Medulla oblongata (tissue), 1 donor: ENCODE measurements at regions not wholly inside any gene's neighbourhood (a gene's known extent, or its start where the extent isn't known, plus 50 kb on each side); places are given as distances from the start of the nearest gene placed in this dataset.

Source experiments
- DNase-seq: peaks from one replicate; pipeline ENCODE4 v3.0.0-alpha.2; 2015; ENCODE audit errors: extremely low spot score

GRCh38 chr18:51399491-51400122 lies 202.1 kb upstream of the MEX3C start:
- DNase-seq = peak; percentile 46

DNA sequence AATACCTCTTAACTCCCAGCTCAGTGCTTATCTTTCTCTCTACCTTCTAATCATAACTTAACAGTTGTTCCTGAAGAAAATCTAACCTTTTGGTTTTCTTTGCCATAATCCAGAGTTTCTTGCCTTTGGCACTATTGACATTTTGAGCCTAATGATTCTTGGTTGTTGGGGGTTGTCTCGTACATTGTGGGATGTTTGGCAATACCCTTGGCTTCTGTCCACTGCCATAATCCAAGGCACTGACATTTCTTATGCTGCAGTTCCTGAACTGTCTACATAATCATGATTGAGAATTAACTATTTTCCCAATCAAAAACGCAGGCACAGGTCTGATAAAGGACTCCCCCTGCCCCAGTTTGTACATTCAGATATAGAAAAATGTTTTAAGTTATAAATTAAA lies 203.2 kb upstream of the MEX3C start:
- DNase-seq = no peak

- no peak for DNase-seq
These were observed 204.4 kb upstream of the MEX3C start for GRCh38 chr18:51401912-51402311.

DNA sequence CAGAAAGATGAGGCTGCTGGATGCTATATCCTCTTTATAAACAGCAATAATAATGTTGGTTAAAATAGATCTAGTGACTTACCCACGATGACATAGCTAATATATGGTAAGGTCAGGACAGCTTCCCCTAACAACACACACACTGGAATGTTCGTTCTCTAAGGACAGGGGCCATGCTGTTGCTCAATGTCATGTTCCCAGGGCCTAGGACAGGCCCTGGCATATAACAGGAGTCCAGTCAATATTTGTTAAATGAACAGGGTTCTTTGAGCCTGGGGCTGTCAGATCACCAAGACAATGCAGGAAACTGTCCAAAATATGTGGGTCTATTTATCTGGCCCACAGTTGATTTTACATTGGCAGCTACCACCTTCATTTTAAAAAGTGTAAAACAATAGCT lies 207.1 kb upstream of the MEX3C start:
- DNase-seq = no peak

GRCh38 chr18:51405683-51406477 lies 208.4 kb upstream of the MEX3C start:
- no peak for DNase-seq

GRCh38 chr18:51417643-51418483 lies 220.4 kb upstream of the MEX3C start:
- DNase-seq = no peak

DNA sequence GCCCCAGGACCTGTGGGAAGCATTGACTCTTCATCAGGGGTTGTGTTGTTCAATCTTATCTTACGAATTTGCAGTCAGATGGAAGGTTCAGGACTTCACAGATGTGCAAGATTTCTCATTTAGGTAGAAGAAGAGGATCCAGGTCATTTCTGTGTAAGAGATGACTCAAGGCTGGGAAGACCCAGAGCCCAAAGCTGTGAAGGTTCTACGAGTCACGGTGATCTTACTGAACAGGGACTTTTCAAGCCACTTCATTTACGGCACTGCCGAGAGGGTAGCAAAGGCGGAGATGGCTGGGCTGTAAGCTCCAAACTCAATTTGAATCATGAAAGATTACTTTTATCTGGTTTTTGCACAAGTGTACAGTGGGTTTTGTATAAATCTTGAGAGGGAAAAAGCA lies 228.0 kb upstream of the MEX3C start:
- DNase-seq = no peak

DNA sequence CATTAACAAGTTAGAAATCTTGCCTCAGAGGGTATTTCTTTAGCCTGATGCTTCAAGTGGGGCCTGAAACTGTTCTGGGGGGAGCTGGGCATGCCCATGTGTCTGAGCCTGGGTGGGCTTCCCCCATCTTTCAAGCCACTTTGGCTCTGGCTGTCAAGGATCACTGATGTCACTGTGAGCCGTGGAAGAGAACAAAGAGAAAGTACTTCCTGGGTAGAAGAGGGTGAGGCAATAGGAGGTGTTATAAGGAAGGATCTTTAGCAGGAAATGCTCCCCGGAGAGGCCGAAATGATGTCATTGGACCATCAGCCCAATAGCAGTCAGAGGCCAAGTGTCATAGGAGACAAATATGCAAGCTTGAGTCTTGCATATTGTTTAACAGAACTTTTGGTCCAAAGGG lies 228.4 kb upstream of the MEX3C start:
- DNase-seq = no peak

DNA sequence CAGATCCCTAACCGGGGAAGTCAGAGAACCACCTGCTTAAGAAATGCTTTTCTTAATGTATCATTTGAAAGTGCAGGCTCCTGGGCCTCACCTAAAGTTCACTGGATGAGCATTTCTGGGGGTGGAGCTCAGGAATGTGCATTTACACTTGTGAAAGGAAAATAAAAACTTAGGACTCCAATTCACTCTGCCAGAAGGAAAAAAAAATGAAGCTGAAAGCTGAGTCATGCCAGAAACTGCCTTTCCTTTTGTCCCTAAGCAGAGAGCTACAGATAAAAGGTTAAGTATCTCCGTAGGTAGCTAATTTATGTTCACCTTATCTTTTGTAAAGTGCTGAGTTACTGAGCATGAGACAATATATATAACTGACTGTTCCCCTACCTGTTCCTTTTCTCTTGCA lies 229.5 kb upstream of the MEX3C start:
- no peak for DNase-seq

- DNase-seq = no peak
These were observed 232.2 kb upstream of the MEX3C start for GRCh38 chr18:51429644-51430043.

DNA sequence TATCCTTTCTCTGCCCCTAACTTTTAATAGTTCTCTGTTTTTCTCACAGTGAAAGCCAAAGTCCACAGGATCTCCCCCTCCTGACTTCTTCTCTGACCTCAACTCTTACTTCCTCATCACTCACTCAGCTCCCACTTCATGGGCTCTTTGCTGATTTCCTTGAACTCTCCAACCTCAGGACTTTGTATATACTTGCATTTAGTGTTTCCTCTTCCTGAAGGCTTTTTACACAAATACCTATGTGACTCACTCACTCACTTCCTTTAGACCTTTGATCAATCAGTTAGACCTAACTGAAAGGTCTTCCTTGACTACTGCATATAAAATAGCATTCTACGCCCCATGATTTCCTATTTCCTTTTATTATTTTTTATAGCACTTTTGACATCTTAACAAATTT lies 233.1 kb upstream of the MEX3C start:
- no peak for DNase-seq

- DNase-seq = no peak
These were observed 235.8 kb upstream of the MEX3C start for GRCh38 chr18:51433296-51433695.

DNA sequence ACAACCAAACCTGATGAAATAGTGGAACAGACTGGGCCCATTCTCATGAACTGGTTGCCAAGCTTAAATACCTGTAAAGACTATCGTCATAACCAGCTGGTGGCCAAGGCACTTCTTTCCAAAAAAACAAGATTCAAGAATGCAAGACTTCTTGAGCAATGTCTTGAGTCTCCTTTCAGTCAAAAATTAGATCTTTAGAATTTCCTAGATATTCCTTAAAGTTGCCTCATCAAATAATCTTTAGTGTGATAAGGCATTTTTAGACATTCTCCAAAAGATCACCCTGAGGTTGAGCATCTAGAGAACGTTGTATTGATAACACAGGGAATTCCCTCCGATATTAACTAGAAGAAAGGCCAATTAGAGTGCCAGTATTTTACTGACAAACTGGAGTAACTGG lies 236.4 kb upstream of the MEX3C start:
- DNase-seq = no peak

DNA sequence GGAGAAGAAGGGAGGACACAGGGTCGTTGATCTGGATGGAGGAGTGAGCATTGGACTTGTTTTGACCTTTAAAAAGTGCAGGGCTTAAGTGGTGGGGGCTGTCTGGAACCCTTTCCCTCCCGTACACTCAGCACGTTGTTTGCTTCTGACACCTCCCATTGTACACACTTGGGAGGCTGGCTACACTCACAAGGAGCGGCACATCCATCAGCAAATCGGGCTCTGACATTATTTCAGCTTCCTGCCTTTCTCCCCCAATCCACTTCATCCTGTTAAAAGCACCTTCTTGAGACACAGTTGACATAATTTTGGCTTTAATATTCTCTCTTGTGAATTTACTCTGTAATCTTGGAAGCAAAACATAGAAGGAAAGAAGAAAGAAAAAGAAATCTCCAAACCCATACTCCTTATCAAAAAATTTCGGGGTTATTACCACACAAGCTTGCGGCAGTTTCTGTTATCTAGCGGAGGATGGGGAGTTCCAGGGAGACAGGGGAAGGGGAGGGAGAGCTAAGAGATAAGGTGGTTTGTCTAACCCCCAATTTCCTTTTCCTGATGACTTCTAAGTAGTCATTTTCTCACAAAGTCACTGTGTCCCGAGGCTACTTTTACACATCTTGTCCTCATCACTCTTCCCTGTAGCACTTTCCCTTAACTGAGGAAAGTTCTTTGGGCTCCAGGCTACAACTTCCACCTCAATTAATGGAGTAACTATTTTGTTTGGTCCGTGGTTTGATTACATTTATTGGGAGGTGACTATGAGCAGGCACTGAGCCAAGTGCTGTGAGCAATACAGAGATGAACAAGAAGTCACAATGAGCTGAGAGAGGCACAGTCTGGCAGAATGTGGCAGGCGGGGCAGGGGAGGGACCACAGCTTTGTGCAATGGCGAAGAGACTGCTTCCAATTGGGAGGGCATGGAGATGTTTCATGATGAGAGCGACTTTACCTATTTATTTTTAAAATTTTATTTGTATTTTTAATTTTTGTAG lies 240.1 kb upstream of the MEX3C start:
- DNase-seq = no peak

- no peak for DNase-seq
These were observed 241.4 kb upstream of the MEX3C start for GRCh38 chr18:51438797-51439350.

- DNase-seq = no peak
These were observed 244.5 kb upstream of the MEX3C start for GRCh38 chr18:51442012-51442411.

DNA sequence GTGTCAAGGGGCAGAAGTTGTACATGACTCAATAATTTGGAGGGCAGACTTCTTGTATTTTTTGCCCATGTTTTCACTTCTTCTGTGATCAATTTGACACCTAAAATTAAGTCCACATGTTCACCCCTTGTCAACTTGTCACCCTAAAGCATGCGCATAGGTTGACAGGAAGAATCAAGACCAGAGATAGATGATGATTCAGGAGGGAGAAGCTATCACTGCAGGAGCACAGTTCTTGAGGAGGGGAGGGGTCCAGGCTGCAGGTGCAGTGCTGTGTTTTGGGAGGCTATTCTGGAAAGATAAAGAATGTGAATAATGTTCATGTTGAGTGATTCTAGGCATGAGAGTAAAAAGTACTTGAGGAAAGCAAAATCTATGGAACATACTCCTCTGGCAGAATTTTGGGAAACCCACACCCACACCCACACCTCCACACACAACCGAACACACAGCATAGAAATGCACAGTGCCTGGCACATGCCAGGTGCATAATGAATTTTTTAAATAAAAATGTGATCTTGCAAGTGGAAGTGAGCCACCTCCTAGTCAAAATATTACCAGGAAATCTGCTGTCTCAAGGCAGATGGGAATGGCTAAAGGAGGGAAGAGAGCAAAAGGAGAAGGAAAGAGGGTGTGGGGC lies 249.2 kb upstream of the MEX3C start:
- DNase-seq = no peak

- DNase-seq = peak; percentile 74
These were observed 250.2 kb upstream of the MEX3C start for GRCh38 chr18:51447351-51448342.

DNA sequence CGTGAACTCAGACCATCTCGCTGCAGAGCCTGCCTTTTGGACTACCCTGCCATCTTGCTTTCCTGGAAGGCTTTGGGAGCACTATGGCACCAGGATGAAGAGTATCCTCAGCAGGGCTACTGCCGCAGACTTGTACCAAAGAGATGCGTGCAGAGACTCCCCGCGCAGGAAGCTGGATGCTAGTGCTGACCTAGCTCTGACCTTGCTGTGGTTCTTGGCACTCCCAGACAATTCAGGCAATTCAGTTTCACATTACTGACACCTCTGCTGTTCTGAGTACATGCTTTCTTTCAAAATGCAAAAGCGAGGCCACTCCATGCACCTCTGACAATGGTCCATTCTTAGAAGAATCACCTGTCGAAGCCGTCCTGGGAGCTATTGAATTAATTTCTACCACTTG lies 251.5 kb upstream of the MEX3C start:
- no peak for DNase-seq
